OCI-LY3 (cell line): ENCODE measurements at regions not wholly inside any gene's neighbourhood (a gene's known extent, or its start where the extent isn't known, plus 50 kb on each side); places are given as distances from the start of the nearest gene placed in this dataset.

Experiments used
- CTCF ChIP-seq: fragments of 200-600, 300-600 bp; sonication (generic); IDR thresholded peaks from 2 replicates; pipeline ENCODE4 v1.5.1; 2014; ENCODE audit warnings: antibody characterized with exemption, low read length, low read depth
- EZH2phosphoT487 ChIP-seq: fragments of 200-600 bp; shearing (Covaris generic); IDR thresholded peaks from 2 replicates; pipeline ENCODE4 v1.6.1; 2018; ENCODE audit warnings: antibody characterized with exemption, mixed run types, low read depth

GRCh38 chr4:187663076-187663475 is 332.5 kb upstream of the ZFP42 start:
- TF ChIP-seq CTCF = no peak
- no peak for TF ChIP-seq EZH2phosphoT487
